ENCODE measurements at regions not wholly inside any gene's neighbourhood (a gene's known extent, or its start where the extent isn't known, plus 50 kb on each side); places are given as distances from the start of the nearest gene placed in this dataset.
A peak's percentile ranks its signal among the peaks of the same experiment; 100 is the strongest.
"Not testable (repeated sequence)": the region's sequence is repeated elsewhere in the genome, so short reads cannot be mapped to it uniquely, and the experiment has no call there.

- TF ChIP-seq CTCF (IDR thresholded peaks at IDR 0.05) = no peak
- no peak for DNase-seq
- intact Hi-C loops (cut with DNase I) = no loop called here
- ATAC-seq = no peak
- H3K36me3 ChIP-seq = no peaks in the 10 kb centered on the region
- H3K9me3 ChIP-seq = no peaks in the 10 kb centered on the region
- FAIRE-seq = no peak
- no peaks in the 10 kb centered on the region for H3K27me3 ChIP-seq
- no peak overlapping the region for H3K27ac ChIP-seq
- H3K4me1 ChIP-seq = no peaks in the 10 kb centered on the region
- 43 to 65% methylated on average over 2 of the region's 2 CpGs for WGBS, 2 donors
- H3K4me3 ChIP-seq = no peak overlapping the region
Measured at GRCh38 chr5:17964067-17964466, 329.8 kb downstream of the TAF11L14 start.

- ATAC-seq = no peak
- no peaks in the 10 kb centered on the region for H3K4me1 ChIP-seq
- no peaks in the 10 kb centered on the region for H3K36me3 ChIP-seq
- no peaks in the 10 kb centered on the region for H3K9me3 ChIP-seq
- H3K27me3 ChIP-seq = no peaks in the 10 kb centered on the region
- DNase-seq = peak in 1 of 6 donors; percentile 49
- WGBS, 2 donors = 60 to 74% methylated on average over 5 of the region's 5 CpGs
- H3K4me3 ChIP-seq = no peak overlapping the region
- FAIRE-seq = no peak
- H3K27ac ChIP-seq = no peak overlapping the region
- intact Hi-C loops (cut with DNase I) = no loop called here
- no peak for TF ChIP-seq CTCF (IDR thresholded peaks at IDR 0.05)
Measured at GRCh38 chr5:17966640-17967402, 332.6 kb downstream of the TAF11L14 start.

- H3K36me3 ChIP-seq = no peaks in the 10 kb centered on the region
- ATAC-seq (no peak), FAIRE-seq (no peak), DNase-seq (no peak)
- H3K4me3 ChIP-seq = no peak overlapping the region
- no peak overlapping the region for H3K27ac ChIP-seq
- H3K4me1 ChIP-seq = no peaks in the 10 kb centered on the region
- TF ChIP-seq CTCF (IDR thresholded peaks at IDR 0.05) = no peak
- 70 to 94% methylated on average over 1 of the region's 1 CpG for WGBS, 2 donors
- intact Hi-C loops (cut with DNase I) = no loop called here
- H3K27me3 ChIP-seq = no peaks in the 10 kb centered on the region
- H3K9me3 ChIP-seq = no peaks in the 10 kb centered on the region
Measured at GRCh38 chr5:17976404-17976803, 342.1 kb downstream of the TAF11L14 start.

GRCh38 chr5:17978954-17979353 lies 344.7 kb downstream of the TAF11L14 start:
- ATAC-seq = no peak
- no peak for DNase-seq
- Histone ChIP-seq H3K27ac (no peak overlapping the region), H3K4me3 (no peak overlapping the region), H3K36me3 (no peaks in the 10 kb centered on the region), H3K27me3 (no peaks in the 10 kb centered on the region), H3K9me3 (no peaks in the 10 kb centered on the region), H3K4me1 (no peaks in the 10 kb centered on the region)
- 74 to 95% methylated on average over 2 of the region's 2 CpGs for WGBS, 2 donors
- FAIRE-seq = no peak
- intact Hi-C loops (cut with DNase I) = no loop called here
- no peak for TF ChIP-seq CTCF (IDR thresholded peaks at IDR 0.05)

- H3K4me1 ChIP-seq; H3K4me3 ChIP-seq; ATAC-seq; DNase-seq; FAIRE-seq; H3K36me3 ChIP-seq; H3K9me3 ChIP-seq; intact Hi-C loops (cut with DNase I); H3K27ac ChIP-seq; H3K27me3 ChIP-seq: not testable (repeated sequence)
- WGBS, 2 donors = 69 to 84% methylated on average over 3 of the region's 3 CpGs
Measured at GRCh38 chr5:17982626-17983025, 348.4 kb downstream of the TAF11L14 start.
